Anterior cingulate cortex (tissue), 58 donors: ENCODE measurements at regions not wholly inside any gene's neighbourhood (a gene's known extent, or its start where the extent isn't known, plus 50 kb on each side); places are given as distances from the start of the nearest gene placed in this dataset.

Experiments
- DNase-seq, 58 donors: peaks; one replicate each; lab custom pipeline; 2025; lab: John Stamatoyannopoulos, UW

- no peak for DNase-seq
These were observed 63.6 kb upstream of the HDAC4 start for GRCh38 chr2:239464166-239465016.

- no peak for DNase-seq
These were observed 62.8 kb upstream of the HDAC4 start for GRCh38 chr2:239463541-239464165.

DNA sequence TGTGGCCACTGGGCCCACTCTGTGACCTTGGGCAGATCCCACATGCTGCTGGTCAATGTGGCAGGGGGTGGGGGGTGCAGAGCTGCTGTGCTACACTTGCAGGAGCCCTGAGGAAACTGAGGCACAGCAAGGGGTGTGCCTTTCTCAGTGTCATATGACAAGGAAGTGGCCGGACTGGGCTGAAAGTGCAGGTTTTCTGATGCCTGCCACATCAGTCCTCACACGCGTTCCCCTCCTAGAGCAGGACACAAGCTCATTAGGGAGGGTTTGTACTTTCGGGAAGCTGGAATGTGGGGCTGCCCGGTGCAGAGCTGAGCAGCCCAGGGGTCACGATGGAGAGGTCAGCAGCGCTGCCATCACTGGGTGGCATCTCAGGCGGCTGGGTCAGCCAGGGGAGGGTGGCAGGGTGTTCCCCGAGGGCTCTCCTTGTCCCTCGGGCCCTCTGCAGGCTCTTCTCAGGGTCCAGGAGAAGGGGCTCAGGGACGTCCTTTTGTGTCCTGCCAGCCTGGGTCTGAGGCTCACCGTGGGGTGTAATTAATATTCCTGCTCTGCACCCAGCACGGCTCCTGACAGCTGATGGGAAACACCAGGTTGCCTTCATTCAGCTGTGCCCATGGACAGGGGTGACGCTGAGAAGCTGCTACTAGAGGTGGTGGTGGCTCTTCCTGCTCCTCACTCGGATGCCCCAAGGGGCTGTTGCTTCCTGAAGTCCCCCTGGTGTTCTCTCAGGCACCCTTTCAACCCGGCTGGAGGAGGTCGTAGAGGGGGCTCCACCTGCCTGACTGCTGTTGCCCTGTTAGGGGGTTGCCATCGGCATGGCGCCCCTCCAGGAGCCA, 62.1 kb upstream of the HDAC4 start:
- no peak for DNase-seq

- DNase-seq, result no peak
These were observed 61.3 kb upstream of the HDAC4 start for GRCh38 chr2:239462191-239462515.

DNA sequence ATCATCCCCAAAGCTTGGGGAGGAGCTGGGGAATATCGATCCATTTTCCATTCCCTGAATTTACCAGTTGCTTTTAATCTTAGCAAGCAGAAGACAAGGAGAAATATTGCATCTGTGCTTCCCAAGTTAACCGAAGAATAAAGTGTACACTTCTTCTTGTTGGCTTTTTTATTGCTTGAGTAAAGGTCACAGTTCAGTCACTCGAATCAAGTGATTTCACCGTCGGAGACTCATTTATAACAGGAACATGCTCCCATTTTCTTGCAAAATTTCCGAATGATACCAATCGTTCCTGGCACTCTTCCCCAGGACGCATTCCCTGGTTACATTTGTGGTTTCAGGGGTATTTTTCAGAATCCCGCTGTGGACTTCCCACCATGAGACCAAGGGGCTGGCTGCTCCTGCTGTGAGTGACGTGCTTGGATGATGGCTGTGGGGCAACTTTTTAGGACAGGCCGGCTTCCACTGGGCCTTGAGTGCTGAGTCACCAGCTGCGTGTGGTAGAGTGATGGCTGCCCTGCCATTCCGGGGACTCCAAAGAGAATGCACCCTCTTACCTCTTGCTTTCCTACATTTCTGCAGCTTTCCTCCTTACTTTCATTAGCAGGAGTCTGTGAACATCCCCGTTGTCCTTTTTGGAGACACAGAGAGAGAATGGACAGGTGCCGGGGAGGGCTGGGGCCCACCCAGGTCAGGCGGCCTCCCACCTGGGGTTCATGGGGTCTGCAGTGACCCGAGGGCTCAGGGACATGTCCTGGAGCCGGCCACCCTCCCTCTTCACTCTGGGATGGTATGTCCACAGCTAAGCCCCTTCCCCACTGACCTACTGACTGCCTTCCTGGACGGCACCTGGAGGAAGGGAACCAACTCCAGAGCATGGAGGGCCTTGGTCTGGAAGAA, 60.7 kb upstream of the HDAC4 start:
- no peak for DNase-seq

DNA sequence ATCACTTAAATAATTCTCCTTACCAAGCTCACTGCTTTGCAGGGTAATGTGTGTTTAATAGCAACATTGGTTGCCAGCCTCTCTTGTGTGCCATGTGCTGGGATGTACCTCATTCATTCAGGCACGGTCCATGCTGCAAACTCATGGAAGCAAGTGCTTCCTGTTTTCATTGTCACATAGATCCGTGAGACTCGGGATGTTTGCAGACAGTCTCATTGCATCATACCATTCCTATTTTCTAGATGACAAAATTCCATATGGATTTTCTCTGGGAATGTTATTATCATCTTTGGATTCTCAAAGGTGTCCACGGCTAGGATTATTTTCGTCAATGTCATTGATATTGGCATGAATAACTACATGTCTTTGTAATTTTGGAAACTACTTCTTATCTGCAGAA, 60.0 kb upstream of the HDAC4 start:
- DNase-seq, result no peak

DNA sequence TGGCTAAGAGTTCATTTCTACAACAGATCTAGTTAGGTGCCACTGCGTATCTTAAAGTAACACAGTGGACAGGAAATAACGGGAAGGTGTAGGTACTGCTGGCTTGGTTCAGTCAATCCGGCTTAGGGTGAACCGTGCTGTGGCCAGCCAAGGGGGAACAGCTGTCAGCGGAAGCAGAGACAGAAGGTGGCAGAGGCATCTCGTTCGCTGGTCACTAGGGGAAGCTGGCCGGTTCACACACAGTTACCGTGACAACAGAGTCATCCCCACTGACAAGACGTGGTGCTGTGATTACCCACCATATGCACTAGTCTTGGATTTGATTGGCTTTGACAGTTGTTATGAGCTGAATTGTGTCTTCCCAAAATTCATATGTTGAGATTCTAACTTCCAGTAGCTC, 58.8 kb upstream of the HDAC4 start:
- no peak for DNase-seq

DNA sequence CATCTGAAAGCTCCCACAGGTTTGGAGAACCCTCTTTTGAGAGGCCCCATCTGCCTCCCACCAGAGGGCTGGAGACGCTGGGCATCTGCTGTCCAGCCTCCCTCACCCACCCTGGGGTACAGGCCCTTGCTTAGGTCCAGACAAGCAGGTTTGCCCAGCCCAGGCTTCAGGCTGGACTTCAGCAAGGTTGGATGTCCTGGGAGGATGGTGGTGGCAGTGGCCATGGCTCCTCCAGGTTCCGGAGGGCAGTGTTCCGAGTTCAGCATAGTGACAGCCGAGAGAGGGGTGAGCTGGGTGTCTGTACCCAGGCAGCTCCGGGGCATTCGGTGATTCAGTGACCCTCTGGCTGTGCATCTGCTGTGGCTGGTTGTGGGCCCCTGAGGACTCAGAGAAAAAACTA, 58.2 kb upstream of the HDAC4 start:
- DNase-seq, result no peak

GRCh38 chr2:239457586-239458445, 57.0 kb upstream of the HDAC4 start:
- DNase-seq, result no peak

DNA sequence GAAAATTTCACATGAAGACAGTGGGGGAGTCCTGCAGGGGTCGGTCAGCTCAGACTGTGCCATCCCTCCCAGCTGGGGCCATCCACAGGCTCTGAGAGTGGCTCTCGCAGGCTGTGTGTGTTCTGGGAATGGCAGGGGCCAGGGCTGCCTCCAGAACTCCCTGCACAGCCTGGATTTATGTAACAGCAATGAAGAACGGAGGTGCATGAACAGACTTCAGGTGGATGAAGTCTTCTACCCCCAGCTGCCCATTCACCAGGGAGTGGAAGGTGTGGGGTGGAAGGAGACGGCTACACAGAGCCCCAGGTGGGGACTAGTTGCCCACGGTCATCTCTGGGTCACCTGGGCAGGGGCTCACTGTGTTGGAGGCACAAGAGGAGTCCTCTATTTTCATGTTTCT, 56.1 kb upstream of the HDAC4 start:
- no peak for DNase-seq

- no peak for DNase-seq
These were observed 54.8 kb upstream of the HDAC4 start for GRCh38 chr2:239455436-239456203.

DNA sequence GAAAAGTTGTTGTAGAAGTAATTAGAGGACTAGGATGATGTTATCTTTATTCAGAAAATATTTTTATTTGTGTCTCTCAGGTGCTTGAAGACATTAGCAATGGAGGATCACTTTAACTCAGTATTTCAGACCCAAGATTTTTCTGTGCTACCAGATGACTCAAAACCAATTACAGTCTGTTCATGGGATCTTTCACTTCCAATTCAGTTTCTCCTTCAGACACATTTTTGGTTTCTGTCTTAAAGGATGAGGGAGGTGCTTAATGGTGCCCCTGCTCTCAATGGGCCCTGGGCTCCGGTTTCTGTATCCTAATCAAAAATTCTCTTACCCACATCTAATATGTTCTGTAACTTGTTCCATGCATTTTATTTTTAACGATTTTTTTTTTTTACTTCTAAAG, 53.7 kb upstream of the HDAC4 start:
- DNase-seq, result no peak
